ENCODE measurements at regions not wholly inside any gene's neighbourhood (a gene's known extent, or its start where the extent isn't known, plus 50 kb on each side); places are given as distances from the start of the nearest gene placed in this dataset.
A peak's percentile ranks its signal among the peaks of the same experiment; 100 is the strongest.

DNA sequence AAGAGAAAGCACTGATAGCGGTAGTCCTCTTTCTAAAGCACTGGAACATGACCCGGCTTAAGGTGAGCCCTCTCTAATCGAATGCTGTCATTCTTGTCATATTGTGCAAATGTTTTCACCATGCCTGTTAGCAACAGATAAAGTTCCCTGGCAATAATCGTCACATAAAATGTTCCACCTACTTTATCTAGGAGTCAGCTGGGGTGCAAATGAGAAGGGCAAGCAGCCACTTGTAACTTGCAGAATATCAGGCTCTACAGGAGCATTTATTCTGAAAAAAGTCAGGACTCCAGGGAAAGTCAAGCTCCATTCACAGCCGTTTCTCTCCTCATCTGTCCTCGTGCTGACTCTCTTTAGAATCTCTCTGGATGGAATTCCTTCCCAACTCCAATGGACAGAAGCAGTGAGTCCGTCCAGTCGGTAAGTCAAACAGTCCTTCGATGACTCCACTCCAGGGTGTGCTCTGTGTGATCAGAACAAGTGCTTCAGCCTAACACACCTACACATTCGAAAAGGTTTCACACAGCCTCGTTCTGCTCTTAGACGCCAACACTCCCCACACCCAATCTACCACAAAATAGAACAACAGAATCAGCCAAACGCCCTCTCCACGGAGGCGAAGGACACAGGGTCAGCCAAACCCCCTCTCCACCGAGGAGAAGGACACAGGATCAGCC lies 101.7 kb upstream of the FRG1 start:
- TF ChIP-seq, protein P1, sequence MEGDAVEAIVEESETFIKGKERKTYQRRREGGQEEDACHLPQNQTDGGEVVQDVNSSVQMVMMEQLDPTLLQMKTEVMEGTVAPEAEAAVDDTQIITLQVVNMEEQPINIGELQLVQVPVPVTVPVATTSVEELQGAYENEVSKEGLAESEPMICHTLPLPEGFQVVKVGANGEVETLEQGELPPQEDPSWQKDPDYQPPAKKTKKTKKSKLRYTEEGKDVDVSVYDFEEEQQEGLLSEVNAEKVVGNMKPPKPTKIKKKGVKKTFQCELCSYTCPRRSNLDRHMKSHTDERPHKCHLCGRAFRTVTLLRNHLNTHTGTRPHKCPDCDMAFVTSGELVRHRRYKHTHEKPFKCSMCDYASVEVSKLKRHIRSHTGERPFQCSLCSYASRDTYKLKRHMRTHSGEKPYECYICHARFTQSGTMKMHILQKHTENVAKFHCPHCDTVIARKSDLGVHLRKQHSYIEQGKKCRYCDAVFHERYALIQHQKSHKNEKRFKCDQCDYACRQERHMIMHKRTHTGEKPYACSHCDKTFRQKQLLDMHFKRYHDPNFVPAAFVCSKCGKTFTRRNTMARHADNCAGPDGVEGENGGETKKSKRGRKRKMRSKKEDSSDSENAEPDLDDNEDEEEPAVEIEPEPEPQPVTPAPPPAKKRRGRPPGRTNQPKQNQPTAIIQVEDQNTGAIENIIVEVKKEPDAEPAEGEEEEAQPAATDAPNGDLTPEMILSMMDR (conservative IDR thresholded peaks at IDR 0.05): no peak
- Histone ChIP-seq H3K4me3 (ENCODE audit: low read length) (no peak overlapping the region), H3K27ac (ENCODE audit: low read depth, low read length) (no peak overlapping the region), H3K9ac (ENCODE audit: extremely low read depth, low read length, poor library complexity, severe bottlenecking) (no peak overlapping the region), H3K27me3 (ENCODE audit: control insufficient read depth, insufficient read depth, low read length, poor library complexity, severe bottlenecking) (no peaks in the 10 kb centered on the region), H3K36me3 (ENCODE audit: control insufficient read depth, insufficient read depth, low read length) (no peaks in the 10 kb centered on the region), H3K9me3 (ENCODE audit: control insufficient read depth, low read length) (no peaks in the 10 kb centered on the region), H3K4me1 (ENCODE audit: control insufficient read depth, insufficient read depth, low read length) (no peaks in the 10 kb centered on the region)
- peaks cover 70% of the 10 kb centered on the region for H3K9me3 Mint-ChIP-seq
- H3K4me1 Mint-ChIP-seq: no peaks in the 10 kb centered on the region
- DNase-seq: no peak
- H3K27ac Mint-ChIP-seq: no peak overlapping the region
- H3K27me3 Mint-ChIP-seq (ENCODE audit: insufficient read depth): no peaks in the 10 kb centered on the region
- no peak overlapping the region for H3K4me3 Mint-ChIP-seq
- no peaks in the 10 kb centered on the region for H3K36me3 Mint-ChIP-seq (ENCODE audit: low read depth)
- 84 to 91% methylated on average over 7 to 16 of the region's 16 CpGs for WGBS, 2 experiments (ENCODE audit: insufficient coverage in 1 of 2, insufficient read length in 1 of 2)

DNA sequence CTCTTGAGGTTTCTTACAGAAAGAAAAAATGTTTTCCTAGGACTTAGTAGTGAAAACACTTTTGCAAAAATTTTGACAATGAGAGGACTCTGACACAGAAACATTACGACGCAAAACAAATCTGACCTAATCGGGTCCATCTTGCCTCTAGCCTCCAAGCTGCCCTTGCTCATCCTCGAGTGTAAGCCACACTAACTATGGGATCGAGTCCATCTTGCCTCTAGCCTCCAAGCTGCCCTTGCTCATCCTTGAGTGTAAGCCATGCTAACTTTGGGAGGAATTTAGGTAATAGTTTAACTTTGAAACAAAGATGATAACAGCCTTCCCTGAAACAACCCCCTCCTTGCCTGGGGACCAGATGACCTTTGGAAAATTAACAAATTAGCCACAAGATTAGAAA lies 100.3 kb upstream of the FRG1 start:
- Histone ChIP-seq H3K9ac (ENCODE audit: extremely low read depth, low read length, poor library complexity, severe bottlenecking) (no peak overlapping the region), H3K27ac (ENCODE audit: low read depth, low read length) (no peak overlapping the region), H3K9me3 (ENCODE audit: control insufficient read depth, low read length) (no peaks in the 10 kb centered on the region), H3K4me3 (ENCODE audit: low read length) (no peak overlapping the region), H3K27me3 (ENCODE audit: control insufficient read depth, insufficient read depth, low read length, poor library complexity, severe bottlenecking) (no peaks in the 10 kb centered on the region), H3K36me3 (ENCODE audit: control insufficient read depth, insufficient read depth, low read length) (no peaks in the 10 kb centered on the region), H3K4me1 (ENCODE audit: control insufficient read depth, insufficient read depth, low read length) (no peaks in the 10 kb centered on the region)
- Mint-ChIP-seq H3K36me3 (ENCODE audit: low read depth) (no peaks in the 10 kb centered on the region), H3K27me3 (ENCODE audit: insufficient read depth) (no peaks in the 10 kb centered on the region), H3K27ac (no peak overlapping the region), H3K9me3 (peaks cover 62% of the 10 kb centered on the region), H3K4me1 (no peaks in the 10 kb centered on the region), H3K4me3 (no peak overlapping the region)
- TF ChIP-seq, protein P1 (conservative IDR thresholded peaks at IDR 0.05): no peak
- WGBS, 2 experiments (ENCODE audit: insufficient coverage in 1 of 2, insufficient read length in 1 of 2): 93% methylated on average over 5 of the region's 5 CpGs
- DNase-seq: no peak

DNA sequence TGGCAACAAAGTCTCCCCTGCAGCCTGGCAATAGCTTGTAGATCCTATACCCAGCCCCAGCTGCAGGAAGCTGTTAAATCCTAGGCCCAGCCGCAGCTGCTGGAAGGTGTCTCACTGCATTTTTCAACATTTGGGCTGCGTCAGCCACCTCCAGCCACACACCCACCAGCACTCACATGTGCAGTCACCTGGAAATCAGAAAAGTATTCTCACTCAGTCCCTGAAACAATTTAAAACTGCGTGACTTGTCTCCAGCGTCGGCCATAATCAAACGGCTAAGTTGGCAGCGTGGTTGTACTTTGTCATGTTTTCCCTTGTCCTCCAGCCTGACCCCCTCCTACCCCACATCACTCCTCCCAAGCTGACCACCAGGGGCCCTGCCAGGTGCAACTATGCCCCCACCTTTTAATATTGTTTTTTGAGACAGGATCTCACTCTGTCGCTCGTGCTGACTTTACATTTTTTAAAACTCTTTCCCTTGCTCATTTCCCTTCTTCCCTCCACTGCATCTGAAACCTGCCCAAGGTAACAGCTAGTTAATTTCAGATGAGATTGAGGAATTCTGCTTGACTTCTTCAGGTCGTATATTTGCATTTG lies 97.2 kb upstream of the FRG1 start:
- Histone ChIP-seq H3K36me3 (ENCODE audit: control insufficient read depth, insufficient read depth, low read length) (no peaks in the 10 kb centered on the region), H3K4me3 (ENCODE audit: low read length) (no peak overlapping the region), H3K27ac (ENCODE audit: low read depth, low read length) (no peak overlapping the region), H3K9me3 (ENCODE audit: control insufficient read depth, low read length) (no peaks in the 10 kb centered on the region), H3K27me3 (ENCODE audit: control insufficient read depth, insufficient read depth, low read length, poor library complexity, severe bottlenecking) (no peaks in the 10 kb centered on the region), H3K9ac (ENCODE audit: extremely low read depth, low read length, poor library complexity, severe bottlenecking) (no peak overlapping the region), H3K4me1 (ENCODE audit: control insufficient read depth, insufficient read depth, low read length) (peaks cover 4% of the 10 kb centered on the region)
- Mint-ChIP-seq H3K36me3 (ENCODE audit: low read depth) (no peaks in the 10 kb centered on the region), H3K9me3 (peaks cover 67% of the 10 kb centered on the region), H3K27ac (no peak overlapping the region), H3K4me1 (no peaks in the 10 kb centered on the region), H3K4me3 (no peak overlapping the region), H3K27me3 (ENCODE audit: insufficient read depth) (no peaks in the 10 kb centered on the region)
- no peak for DNase-seq
- TF ChIP-seq, protein P1 (conservative IDR thresholded peaks at IDR 0.05): peak; percentile 24
- WGBS, 2 experiments (ENCODE audit: insufficient coverage in 1 of 2, insufficient read length in 1 of 2): 86 to 96% methylated on average over 4 to 10 of the region's 10 CpGs

All from endodermal cell (in vitro differentiated cells).